B cell (primary cell): ENCODE measurements at regions not wholly inside any gene's neighbourhood (a gene's known extent, or its start where the extent isn't known, plus 50 kb on each side); places are given as distances from the start of the nearest gene placed in this dataset.

Source experiments
- ATAC-seq: fragments of 200-7000 bp; cut with Tn5 transposase; one replicate; pipeline ENCODE4 v1.10.0; 2021; ENCODE audit warnings: low read depth, mild to moderate bottlenecking, moderate number of reproducible peaks, moderate library complexity
- CTCF ChIA-PET: fragments of 350-600 bp; sonication (Branson Sonifier 250); formaldehyde crosslinking; loops from one replicate; lab custom pipeline; 2021; ENCODE audit warnings: antibody characterized with exemption, inconsistent platforms; lab: Charles Lee
- POLR2A ChIA-PET: fragments of 350-600 bp; sonication (Branson Sonifier 250); formaldehyde crosslinking; loops from one replicate; lab custom pipeline; 2021; ENCODE audit warnings: antibody characterized with exemption; lab: Charles Lee
- DNase-seq: peaks from one replicate; pipeline ENCODE4 v3.0.0; 2013
- H2AFZ ChIP-seq: 2 replicates; pipeline ENCODE4 v1.6.1; 2012; ENCODE audit warnings: mild to moderate bottlenecking, low read depth, low read length; ENCODE audit not compliant: insufficient read depth, poor library complexity, severe bottlenecking
- H3K27ac ChIP-seq, 2 donors: 1 replicate in 1 of 2; 2 replicates in 1 of 2; pipeline ENCODE4 v1.5.1; 2012 to 2013; ENCODE audit warnings: low read length in 2 of 2, mild to moderate bottlenecking in 2 of 2, moderate library complexity in 1 of 2
- H3K27me3 ChIP-seq, 4 experiments: fragments of 200-600 bp in 1 of 4; sonication (generic) in 1 of 4; replicated peaks in 1 of 4; 1 replicate in 2 of 4; 2 replicates in 2 of 4; pipeline versions ENCODE4 v1.6.1 to v1.7.0; 2013 to 2016; ENCODE audit warnings: low read length in 3 of 4, mild to moderate bottlenecking in 2 of 4, mixed read lengths in 1 of 4, moderate library complexity in 1 of 4; ENCODE audit not compliant: insufficient read depth in 4 of 4, control insufficient read depth in 3 of 4; ENCODE audit errors: control extremely low read depth in 1 of 4
- H3K36me3 ChIP-seq, 2 experiments: replicated peaks in 1 of 2; 1 replicate in 1 of 2; 2 replicates in 1 of 2; pipeline versions ENCODE4 v1.6.1 to v1.7.1; 2013; ENCODE audit warnings: low read length in 1 of 2; ENCODE audit not compliant: insufficient read depth in 2 of 2, control insufficient read depth in 1 of 2; ENCODE audit errors: control extremely low read depth in 1 of 2, extremely low read depth in 1 of 2
- H3K4me1 ChIP-seq, 2 donors: fragments of 200-600 bp in 1 of 2; sonication (generic) in 1 of 2; 1 replicate in 1 of 2; 2 replicates in 1 of 2; pipeline versions ENCODE4 v1.5.1 to v1.6.1; 2013 to 2017; ENCODE audit warnings: low read length in 2 of 2; ENCODE audit not compliant: control insufficient read depth in 2 of 2, insufficient read depth in 2 of 2
- H3K4me2 ChIP-seq: replicated peaks from 2 replicates; pipeline ENCODE3; 2012; ENCODE audit warnings: mild to moderate bottlenecking, low read depth, low read length; ENCODE audit not compliant: poor library complexity, severe bottlenecking
- H3K4me3 ChIP-seq, 5 experiments: fragments of 200-600 bp in 1 of 5; sonication (generic) in 1 of 5; 1 replicate in 3 of 5; 2 replicates in 2 of 5; pipeline versions ENCODE4 v1.5.1 to v1.7.0; 2011 to 2016; ENCODE audit warnings: low read length in 4 of 5, mild to moderate bottlenecking in 4 of 5, low read depth in 2 of 5, control low read depth in 1 of 5, moderate library complexity in 1 of 5; ENCODE audit not compliant: insufficient read depth in 1 of 5; ENCODE audit errors: control extremely low read depth in 1 of 5, extremely low read depth in 1 of 5
- H3K79me2 ChIP-seq: fragments of 200-600 bp; sonication (generic); one replicate; pipeline ENCODE4 v1.6.0; 2016; ENCODE audit warnings: low read length; ENCODE audit not compliant: control insufficient read depth, insufficient read depth
- H3K9ac ChIP-seq: fragments of 200-600 bp; sonication (generic); 2 replicates; pipeline ENCODE4 v1.6.1; 2017; ENCODE audit warnings: mild to moderate bottlenecking, low read length, moderate library complexity
- H3K9me3 ChIP-seq, 3 donors: one replicate each; pipeline versions ENCODE4 v1.6.1 to v1.7.1; 2013; ENCODE audit warnings: low read length in 2 of 3; ENCODE audit not compliant: control insufficient read depth in 2 of 3, insufficient read depth in 1 of 3; ENCODE audit errors: control extremely low read depth in 1 of 3
- H4K20me1 ChIP-seq: 2 replicates; pipeline ENCODE4 v1.6.0; 2012; ENCODE audit warnings: mild to moderate bottlenecking, low read length; ENCODE audit not compliant: insufficient read depth, control insufficient read depth, poor library complexity, severe bottlenecking
- H3K27ac Mint-ChIP-seq: one replicate; pipeline ENCODE4 v1.8.0; 2021; ENCODE audit warnings: mixed read lengths
- H3K27me3 Mint-ChIP-seq: one replicate; pipeline ENCODE4 v1.8.0; 2021; ENCODE audit warnings: mixed read lengths
- H3K4me1 Mint-ChIP-seq: one replicate; pipeline ENCODE4 v1.8.0; 2021; ENCODE audit warnings: mixed read lengths
- H3K4me3 Mint-ChIP-seq: one replicate; pipeline ENCODE4 v1.8.0; 2021; ENCODE audit warnings: mixed read lengths
- H3K9me3 Mint-ChIP-seq: one replicate; pipeline ENCODE4 v1.8.0; 2022; ENCODE audit warnings: mixed read lengths; ENCODE audit not compliant: insufficient read depth
- CTCF ChIP-seq: fragments of 200-600 bp; IDR thresholded peaks from one replicate; pipeline ENCODE4 v1.8.0; 2022; ENCODE audit warnings: antibody characterized with exemption, mild to moderate bottlenecking
- EZH2 ChIP-seq: IDR thresholded peaks from 2 replicates; pipeline ENCODE4 v1.6.1; 2012; ENCODE audit warnings: borderline replicate concordance, low read depth, mild to moderate bottlenecking, moderate library complexity, low read length; ENCODE audit not compliant: insufficient read depth, poor library complexity, severe bottlenecking
- WGBS: methylation state at CpG from one replicate; pipeline ENCODE4 v1.1.5; 2013; ENCODE audit warnings: missing lambda C conversion rate; ENCODE audit not compliant: insufficient coverage; 5-methylcytosine and 5-hydroxymethylcytosine counted together
- intact Hi-C: fragments of 100-400 bp; cut with micrococcal nuclease; formaldehyde crosslinking; loops from one replicate; pipeline ENCODE4 v1.10.0; 2022

- Mint-ChIP-seq H3K27me3 (no peaks in the 10 kb centered on the region), H3K27ac (no peak overlapping the region), H3K9me3 (no peaks in the 10 kb centered on the region), H3K4me1 (peaks cover 16% of the 10 kb centered on the region), H3K4me3 (no peak overlapping the region)
- Histone ChIP-seq H3K9ac (no peak overlapping the region), H3K27ac (no peak overlapping the region), H2AFZ (no peak overlapping the region), H3K36me3 (no peaks in the 10 kb centered on the region), H3K9me3 (no peaks in the 10 kb centered on the region), H3K4me3 (no peak overlapping the region), H3K4me1 (peaks cover 3 to 10% of the 10 kb centered on the region in 2 donors), H4K20me1 (no peaks in the 10 kb centered on the region), H3K4me2 (no peak overlapping the region), H3K27me3 (no peaks in the 10 kb centered on the region), H3K79me2 (no peaks in the 10 kb centered on the region)
- ChIA-PET POLR2A (no interaction called here), CTCF (no interaction called here)
- TF ChIP-seq CTCF (no peak), EZH2 (no peak)
- no peak for ATAC-seq
- intact Hi-C loops = no loop called here
- WGBS = 83% methylated on average over 1 of the region's 5 CpGs
- DNase-seq = no peak
Observed at GRCh38 chr7:94059746-94060145, 55.6 kb upstream of the BET1 start.

- Histone ChIP-seq H3K9me3 (no peaks in the 10 kb centered on the region), H3K4me1 (peaks cover 3 to 10% of the 10 kb centered on the region in 2 donors), H4K20me1 (no peaks in the 10 kb centered on the region), H3K36me3 (no peaks in the 10 kb centered on the region), H3K27ac (no peak overlapping the region), H3K4me3 (no peak overlapping the region), H2AFZ (no peak overlapping the region), H3K9ac (no peak overlapping the region), H3K4me2 (no peak overlapping the region), H3K79me2 (no peaks in the 10 kb centered on the region), H3K27me3 (no peaks in the 10 kb centered on the region)
- Mint-ChIP-seq H3K27ac (no peak overlapping the region), H3K27me3 (no peaks in the 10 kb centered on the region), H3K4me3 (no peak overlapping the region), H3K4me1 (peaks cover 19% of the 10 kb centered on the region), H3K9me3 (no peaks in the 10 kb centered on the region)
- intact Hi-C loops = no loop called here
- no peak for TF ChIP-seq CTCF
- no peak for TF ChIP-seq EZH2
- POLR2A ChIA-PET = interaction anchor here (1.2 kb wide), 1 partner anchor 9 kb away, joined by 3 read pairs; no protein-coding TSS in a partner anchor
- CTCF ChIA-PET = interaction anchor here (1.8 kb wide), 1 partner anchor 27 kb away, joined by 5 read pairs; no protein-coding TSS in a partner anchor
- ATAC-seq (no peak), DNase-seq (no peak)
- WGBS = 91% methylated on average over 3 of the region's 5 CpGs
Observed at GRCh38 chr7:94060752-94061151, 56.6 kb upstream of the BET1 start.
